HG03060 (cell line): ENCODE measurements at regions not wholly inside any gene's neighbourhood (a gene's known extent, or its start where the extent isn't known, plus 50 kb on each side); places are given as distances from the start of the nearest gene placed in this dataset.

Experiments
- ATAC-seq: cut with Tn5 transposase; IDR thresholded peaks from one replicate; pipeline ENCODE4 v1.9.1; 2021; ENCODE audit warnings: low read depth, moderate number of reproducible peaks; ENCODE audit not compliant: unreplicated experiment

- ATAC-seq: no peak
These were observed 108.5 kb upstream of the NHSL1 start for GRCh38 chr6:138607478-138608433.

GRCh38 chr6:138608896-138609295, 109.6 kb upstream of the NHSL1 start:
- no peak for ATAC-seq

- no peak for ATAC-seq
These were observed 110.6 kb upstream of the NHSL1 start for GRCh38 chr6:138609801-138610430.

DNA sequence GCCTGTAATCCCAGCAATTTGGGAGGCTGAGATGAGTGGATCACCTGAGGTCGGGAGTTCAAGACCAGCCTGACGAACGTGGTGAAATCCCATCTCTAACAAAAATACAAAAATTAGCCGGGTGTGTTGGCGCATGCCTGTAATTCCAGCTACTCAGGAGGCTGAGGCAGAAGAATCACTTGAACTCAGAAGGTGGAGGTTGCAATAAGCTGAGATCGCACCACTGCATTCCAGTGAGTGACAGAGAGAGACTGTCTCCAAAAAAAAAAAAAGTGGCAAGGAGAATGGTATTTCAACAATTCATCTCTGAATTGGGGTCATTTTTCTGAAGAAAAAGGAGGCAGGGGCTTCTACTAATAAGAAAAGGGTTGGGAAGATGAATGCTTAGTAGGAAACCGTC, 111.5 kb upstream of the NHSL1 start:
- ATAC-seq: no peak

DNA sequence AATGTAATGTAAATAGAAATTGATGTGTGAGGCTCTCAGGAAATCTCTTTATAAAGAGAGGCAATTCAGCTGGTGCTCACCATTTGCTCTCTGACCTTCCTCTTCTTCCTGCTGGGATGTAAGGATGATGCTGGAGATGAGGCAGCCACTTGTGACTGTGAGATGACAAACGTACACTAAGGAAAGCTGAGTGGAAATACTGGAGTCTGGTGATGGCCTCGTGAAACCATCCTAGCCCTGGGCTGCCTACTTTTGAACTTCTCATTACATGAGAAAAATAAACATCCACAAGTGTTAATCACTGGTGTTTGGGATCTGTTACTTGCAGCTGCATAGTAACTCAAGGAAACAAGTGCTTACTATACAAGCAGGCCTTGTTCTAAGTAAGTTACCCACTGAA, 114.9 kb upstream of the NHSL1 start:
- ATAC-seq: no peak

DNA sequence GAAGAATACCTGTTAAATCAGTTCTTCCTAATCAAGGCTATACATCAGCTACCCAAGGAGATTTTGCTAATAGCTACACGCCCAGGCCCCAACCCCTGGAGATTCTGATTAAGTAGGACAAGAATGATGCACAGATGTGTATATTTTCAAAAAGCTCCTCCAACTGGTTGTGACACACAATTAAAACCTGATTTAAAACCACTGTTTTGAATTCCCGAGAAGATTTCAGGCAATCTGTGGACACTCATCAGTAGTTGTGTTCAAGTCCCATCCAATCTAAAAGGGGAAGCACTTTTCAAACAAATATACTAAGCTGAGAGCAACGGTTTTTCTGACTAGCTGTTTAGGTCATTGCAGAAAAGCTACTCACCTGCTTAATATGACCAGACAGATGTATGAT, 118.9 kb upstream of the NHSL1 start:
- ATAC-seq: no peak

- no peak for ATAC-seq
These were observed 121.3 kb upstream of the NHSL1 start for GRCh38 chr6:138620630-138621029.

DNA sequence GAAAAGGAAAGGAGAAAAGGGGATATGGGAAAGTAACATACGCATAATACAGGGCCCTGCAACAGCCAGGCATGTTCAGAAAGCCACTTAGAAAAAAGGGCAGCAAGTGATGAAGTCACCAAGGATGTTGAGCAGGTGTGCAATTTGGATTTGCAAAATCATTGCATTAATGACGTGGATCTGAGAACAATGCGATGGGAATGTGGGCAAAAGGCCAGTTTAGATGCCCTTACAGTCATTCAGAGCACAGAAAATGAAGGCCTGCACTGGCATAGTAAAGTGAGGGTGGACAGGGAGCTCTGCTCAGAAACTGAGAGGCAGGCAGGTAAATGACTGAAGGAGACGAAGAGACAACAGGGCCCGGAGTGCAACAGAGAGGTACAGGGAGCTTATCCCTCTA, 123.7 kb upstream of the NHSL1 start:
- no peak for ATAC-seq

DNA sequence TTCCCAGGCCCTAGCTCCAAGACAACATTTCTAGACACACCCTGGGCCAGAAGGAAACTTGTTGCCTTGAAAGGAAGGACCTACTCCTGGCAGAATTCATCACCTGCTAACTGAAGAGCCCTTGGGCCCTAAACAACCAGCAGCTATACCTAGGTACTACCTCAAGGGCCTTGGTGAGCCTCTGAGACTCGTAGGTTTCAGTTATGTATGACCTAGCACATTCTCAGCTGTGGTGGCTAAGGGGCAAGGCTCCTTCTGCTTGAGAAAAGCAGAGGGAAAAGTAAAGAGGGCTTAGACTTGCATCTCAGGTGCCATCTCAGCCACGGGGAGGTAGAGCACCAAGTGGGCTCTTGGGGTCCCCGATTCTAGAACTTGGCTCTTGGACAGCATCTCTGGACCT, 132.3 kb upstream of the NHSL1 start:
- no peak for ATAC-seq

DNA sequence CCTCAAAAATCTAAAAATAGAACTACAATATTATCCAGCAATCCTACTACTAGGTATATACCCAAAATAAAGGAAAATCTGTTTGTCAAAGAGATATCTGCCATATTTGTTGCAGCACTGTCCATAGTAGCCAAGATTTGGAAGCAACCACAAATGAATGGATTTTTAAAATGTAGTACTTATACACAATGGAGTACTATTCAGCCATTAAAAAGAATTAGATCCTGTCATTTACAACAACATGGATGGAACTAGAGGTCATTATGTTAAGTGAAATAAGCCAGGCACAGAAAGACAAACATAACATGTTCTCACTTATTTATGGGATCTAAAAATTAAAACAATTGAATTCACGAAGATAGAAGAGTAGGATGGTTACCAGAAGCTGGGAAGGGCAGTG, 135.7 kb upstream of the CCDC28A start:
- no peak for ATAC-seq

GRCh38 chr6:138638604-138639003, 135.0 kb upstream of the CCDC28A start:
- no peak for ATAC-seq

DNA sequence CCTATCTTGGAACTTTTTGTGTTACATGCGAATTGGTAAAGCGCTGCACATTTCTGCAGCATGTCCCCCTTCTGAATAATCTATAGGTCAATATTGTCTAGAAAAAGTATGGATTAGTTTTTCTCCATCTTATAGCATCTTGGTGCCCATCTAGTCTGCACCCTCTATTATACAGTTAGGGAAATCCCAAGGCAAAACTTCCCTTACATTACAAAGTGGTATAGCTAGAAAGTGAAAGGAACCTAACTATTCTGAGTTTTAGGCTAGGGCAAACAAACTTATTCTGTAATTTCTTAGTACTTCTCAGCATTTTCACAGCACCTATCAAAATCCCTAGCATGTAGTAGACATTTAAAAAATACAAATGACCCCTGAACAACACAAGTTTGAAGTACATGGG, 133.5 kb upstream of the CCDC28A start:
- no peak for ATAC-seq

DNA sequence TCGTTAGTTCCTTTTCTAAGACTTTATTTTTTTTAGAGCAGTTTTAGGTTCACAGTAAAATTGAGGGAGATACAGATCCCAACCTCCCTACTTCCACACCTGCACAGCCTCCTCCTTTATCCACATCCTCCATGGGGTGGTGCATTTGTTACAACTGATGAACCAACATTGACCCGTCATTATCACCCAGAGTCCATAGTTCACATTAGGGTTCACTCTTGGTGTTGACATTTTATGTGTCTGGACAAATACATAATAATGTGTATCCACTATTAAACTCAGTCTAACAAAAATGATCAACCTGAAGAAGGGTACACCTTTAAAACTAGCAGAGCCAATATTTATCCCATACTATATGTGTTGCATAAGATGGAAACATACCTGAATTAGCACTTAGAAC, 130.4 kb upstream of the CCDC28A start:
- no peak for ATAC-seq

DNA sequence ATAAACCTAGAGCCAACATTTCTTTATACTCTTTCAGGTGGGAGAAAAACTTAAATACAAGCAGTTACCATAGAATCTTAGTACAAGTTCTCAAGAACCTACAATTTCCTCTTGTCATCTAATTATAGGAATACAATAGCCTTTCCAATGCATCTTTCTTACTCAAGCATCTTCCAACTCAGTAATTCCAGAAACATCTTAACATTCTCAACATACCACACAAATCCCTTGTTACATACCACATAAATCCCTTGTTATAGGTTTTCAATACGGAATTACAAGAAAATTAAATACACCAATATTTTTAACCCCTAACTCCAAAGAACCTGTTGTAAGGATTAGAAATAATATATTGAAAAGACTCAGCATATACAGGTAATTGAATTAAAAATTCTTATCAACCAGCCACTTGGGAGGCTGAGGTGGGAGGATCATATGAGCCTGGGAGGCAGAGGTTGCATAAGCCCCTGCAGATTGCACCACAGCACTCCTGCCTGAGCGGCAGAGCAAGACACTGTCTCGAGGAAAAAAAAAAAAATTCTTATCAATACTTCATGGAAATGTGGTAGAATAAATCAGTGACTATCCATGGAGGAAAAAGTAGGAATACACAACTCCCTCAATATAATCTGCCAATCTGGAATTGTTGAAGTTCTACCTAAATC, 127.5 kb upstream of the CCDC28A start:
- no peak for ATAC-seq

- ATAC-seq: no peak
These were observed 126.6 kb upstream of the CCDC28A start for GRCh38 chr6:138647006-138647405.

- ATAC-seq: no peak
These were observed 125.4 kb upstream of the CCDC28A start for GRCh38 chr6:138648127-138648526.

DNA sequence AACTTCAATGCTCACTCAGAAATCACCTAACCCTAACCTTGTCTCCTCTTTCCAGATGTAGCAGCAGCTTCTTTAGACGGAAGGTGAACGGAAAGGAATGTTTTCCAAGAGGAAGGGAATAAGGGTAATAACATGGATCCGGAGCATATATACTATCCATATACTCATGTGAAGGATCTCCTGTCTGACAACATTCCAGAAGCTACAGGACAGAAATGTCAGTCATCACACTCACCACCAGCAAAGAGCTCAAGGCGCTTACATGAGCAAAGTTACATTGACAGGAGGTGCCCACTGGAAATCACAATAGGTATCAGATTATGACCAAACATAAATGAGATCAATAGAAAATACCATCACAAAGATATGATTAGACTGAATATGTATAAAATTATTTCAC, 122.1 kb upstream of the CCDC28A start:
- no peak for ATAC-seq

GRCh38 chr6:138652824-138653223, 120.7 kb upstream of the CCDC28A start:
- no peak for ATAC-seq

- no peak for ATAC-seq
These were observed 120.1 kb upstream of the CCDC28A start for GRCh38 chr6:138653435-138653834.

DNA sequence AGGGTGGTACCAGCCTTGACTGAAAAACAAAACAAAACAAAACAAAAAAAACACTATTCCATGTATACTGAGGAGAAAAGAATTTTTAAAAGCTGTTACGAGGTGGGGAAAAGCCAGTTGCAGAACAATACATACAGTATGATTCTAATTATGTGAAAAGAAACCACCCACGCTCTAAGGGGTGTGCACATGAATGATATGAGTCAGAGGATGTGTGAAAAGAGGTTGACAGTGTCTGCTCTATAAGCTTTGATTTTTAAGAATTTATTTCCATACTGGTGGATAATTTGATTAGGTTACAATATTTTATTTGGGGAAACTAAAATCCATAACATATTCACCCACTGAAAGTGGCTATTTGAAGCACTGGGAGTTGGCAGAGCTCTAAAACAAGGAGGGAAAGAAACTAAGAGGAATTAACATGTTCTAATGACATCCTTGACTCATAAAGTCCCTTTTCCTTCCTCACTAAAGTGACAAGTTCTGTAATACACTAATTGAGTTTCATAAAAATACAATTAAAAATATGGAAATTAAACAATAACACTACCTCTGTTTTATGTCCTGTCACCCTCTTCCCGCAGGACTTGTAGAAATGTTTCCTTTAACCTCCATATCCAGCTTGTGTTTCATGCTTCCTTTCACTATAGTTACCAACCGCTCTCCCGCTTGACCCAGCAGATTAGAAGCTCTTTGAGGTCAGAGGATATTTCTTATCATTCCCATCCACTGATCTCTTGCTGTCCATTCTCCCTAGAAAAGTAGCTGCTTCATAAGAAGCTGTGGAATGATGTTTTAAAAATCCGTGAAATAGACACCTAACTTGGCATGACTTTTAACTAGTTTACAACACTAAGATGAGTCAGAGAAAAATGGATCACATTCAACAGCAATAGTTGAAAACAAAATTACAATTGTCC, 118.6 kb upstream of the CCDC28A start:
- ATAC-seq: peak; percentile 99
